HEK293 (cell line): ENCODE measurements at regions not wholly inside any gene's neighbourhood (a gene's known extent, or its start where the extent isn't known, plus 50 kb on each side); places are given as distances from the start of the nearest gene placed in this dataset.

Source experiments
- CTCF ChIA-PET: fragments of 350-600 bp; formaldehyde crosslinking; extraction: SDS; loops from one replicate; lab custom pipeline; 2021; ENCODE audit warnings: antibody characterized with exemption; lab: Yijun Ruan, JAX
- POLR2A ChIA-PET: fragments of 300-600 bp; formaldehyde crosslinking; extraction: SDS; loops from one replicate; lab custom pipeline; 2020; ENCODE audit warnings: antibody characterized with exemption, inconsistent platforms; lab: Yijun Ruan, JAX
- H3K27ac ChIP-seq: fragments of 200-500 bp; sonication (Bioruptor generic); 2 replicates; pipeline ENCODE4 v1.5.1; 2014; ENCODE audit warnings: low read depth, low read length, control low read depth, inconsistent platforms; ENCODE audit errors: extremely low read depth
- H3K36me3 ChIP-seq, 2 experiments: fragments of 200-500 bp in 1 of 2; sonication (Bioruptor generic) in 1 of 2; 1 replicate in 1 of 2; 2 replicates in 1 of 2; pipeline ENCODE4 v1.5.1; 2014 to 2017; ENCODE audit warnings: inconsistent platforms in 2 of 2, low read length in 2 of 2; ENCODE audit not compliant: control insufficient read depth in 2 of 2, insufficient read depth in 1 of 2
- H3K4me1 ChIP-seq: fragments of 200-500 bp; sonication (Bioruptor generic); 2 replicates; pipeline ENCODE4 v1.5.1; 2014; ENCODE audit warnings: mild to moderate bottlenecking, low read length, inconsistent platforms; ENCODE audit not compliant: control insufficient read depth, insufficient read depth
- H3K4me3 ChIP-seq: 2 replicates; pipeline ENCODE4 v1.5.1; 2011; ENCODE audit warnings: low read depth, mild to moderate bottlenecking, control low read depth, low read length, moderate library complexity
- H3K9me3 ChIP-seq: fragments of 200-500 bp; sonication (Bioruptor generic); 2 replicates; pipeline ENCODE4 v1.5.1; 2014; ENCODE audit warnings: low read depth, low read length, inconsistent platforms; ENCODE audit not compliant: control insufficient read depth, insufficient read depth
- IKZF3 ChIP-seq: fragments of 450-650 bp; IDR thresholded peaks from 2 replicates; pipeline ENCODE4 v1.5.0; 2018; ENCODE audit warnings: missing biosample characterization, mild to moderate bottlenecking, missing genetic modification characterization, moderate library complexity
- KLF1 ChIP-seq: fragments of 450-650 bp; formaldehyde crosslinking; IDR thresholded peaks from 2 replicates; pipeline ENCODE4 v1.5.1; 2016; ENCODE audit warnings: missing biosample characterization, missing genetic modification characterization
- OVOL3 ChIP-seq: fragments of 450-650 bp; formaldehyde crosslinking; IDR thresholded peaks from 2 replicates; pipeline ENCODE4 v1.5.1; 2016; ENCODE audit warnings: missing biosample characterization, missing genetic modification characterization
- YY1 ChIP-seq: fragments of 450-650 bp; formaldehyde crosslinking; IDR thresholded peaks from 2 replicates; pipeline ENCODE4 v1.5.1; 2018; ENCODE audit warnings: missing biosample characterization, missing genetic modification characterization
- ZBTB44 ChIP-seq: fragments of 450-650 bp; IDR thresholded peaks from 2 replicates; pipeline ENCODE4 v1.5.1; 2018; ENCODE audit warnings: missing biosample characterization, mild to moderate bottlenecking, missing genetic modification characterization
- ZFHX2 ChIP-seq: fragments of 450-650 bp; formaldehyde crosslinking; conservative IDR thresholded peaks from 2 replicates; pipeline ENCODE4 v1.5.1; 2016; ENCODE audit warnings: missing biosample characterization, missing genetic modification characterization
- ZNF19 ChIP-seq: fragments of 450-650 bp; formaldehyde crosslinking; IDR thresholded peaks from 2 replicates; pipeline ENCODE4; 2016; ENCODE audit warnings: missing biosample characterization, missing genetic modification characterization, low read depth
- ZNF518A ChIP-seq: fragments of 450-650 bp; formaldehyde crosslinking; conservative IDR thresholded peaks from 2 replicates; pipeline ENCODE4 v1.5.1; 2016; ENCODE audit warnings: low read depth, missing biosample characterization, missing genetic modification characterization
- ZNF600 ChIP-seq: fragments of 450-650 bp; formaldehyde crosslinking; IDR thresholded peaks from 2 replicates; pipeline ENCODE4 v1.5.1; 2016; ENCODE audit warnings: missing biosample characterization, missing genetic modification characterization
- ZNF677 ChIP-seq: fragments of 450-650 bp; IDR thresholded peaks from 2 replicates; pipeline ENCODE4 v1.5.0; 2018; ENCODE audit warnings: missing biosample characterization, mild to moderate bottlenecking, missing genetic modification characterization, moderate library complexity
- ZNF704 ChIP-seq: fragments of 450-650 bp; formaldehyde crosslinking; IDR thresholded peaks from 2 replicates; pipeline ENCODE4 v1.5.1; 2016; ENCODE audit warnings: missing biosample characterization, missing genetic modification characterization
- ZNF777 ChIP-seq: fragments of 450-650 bp; formaldehyde crosslinking; IDR thresholded peaks from 2 replicates; pipeline ENCODE4 v1.5.1; 2017; ENCODE audit warnings: missing biosample characterization, missing genetic modification characterization, borderline replicate concordance
- ZNF785 ChIP-seq: fragments of 450-650 bp; formaldehyde crosslinking; IDR thresholded peaks from 2 replicates; pipeline ENCODE4 v1.5.1; 2016; ENCODE audit warnings: missing biosample characterization, missing genetic modification characterization
- ZNF837 ChIP-seq: fragments of 450-650 bp; formaldehyde crosslinking; IDR thresholded peaks from 2 replicates; pipeline ENCODE4 v1.5.1; 2016; ENCODE audit warnings: missing biosample characterization, missing genetic modification characterization
- ZSCAN23 ChIP-seq: fragments of 450-650 bp; formaldehyde crosslinking; IDR thresholded peaks from 2 replicates; pipeline ENCODE4 v1.5.1; 2016; ENCODE audit warnings: missing biosample characterization, missing genetic modification characterization

- no peak overlapping the region for H3K4me3 ChIP-seq
- no peaks in the 10 kb centered on the region for H3K4me1 ChIP-seq
- H3K36me3 ChIP-seq: no peaks in the 10 kb centered on the region
- TF ChIP-seq ZFHX2 (tag by site-specific recombination): no peak
- no peak for TF ChIP-seq ZBTB44 (tag by site-specific recombination)
- no peak for TF ChIP-seq ZSCAN23 (tag by site-specific recombination)
- TF ChIP-seq YY1 (tag by site-specific recombination): no peak
- no peak for TF ChIP-seq IKZF3
- TF ChIP-seq ZNF785 (tag by site-specific recombination): no peak
- TF ChIP-seq ZNF19 (tag by site-specific recombination): no peak
- TF ChIP-seq, all 188 proteins: peak for 0
- ChIA-PET CTCF (no interaction called here), POLR2A (no interaction called here)
- H3K9me3 ChIP-seq: no peaks in the 10 kb centered on the region
- H3K27ac ChIP-seq: no peak overlapping the region
These were observed 340.9 kb downstream of the KCNN2 start for GRCh38 chr5:114702731-114703130.

- H3K4me1 ChIP-seq: no peaks in the 10 kb centered on the region
- TF ChIP-seq ZNF600 (tag by site-specific recombination): no peak
- TF ChIP-seq ZNF677 (tag by site-specific recombination): no peak
- no peak for TF ChIP-seq KLF1 (tag by site-specific recombination)
- no peak for TF ChIP-seq ZNF837 (tag by site-specific recombination)
- no peak for TF ChIP-seq ZNF777 (tag by site-specific recombination)
- no peak for TF ChIP-seq ZNF704 (tag by site-specific recombination)
- CTCF ChIA-PET: interaction anchor here (0.8 kb wide), 1 partner anchor 35 kb away, joined by 4 read pairs; no protein-coding TSS in a partner anchor
- H3K4me3 ChIP-seq: no peak overlapping the region
- no peaks in the 10 kb centered on the region for H3K9me3 ChIP-seq
- no peaks in the 10 kb centered on the region for H3K36me3 ChIP-seq
- no peak overlapping the region for H3K27ac ChIP-seq
- POLR2A ChIA-PET: no interaction called here
These were observed 340.3 kb downstream of the KCNN2 start for GRCh38 chr5:114702136-114702535.

GRCh38 chr5:114700823-114701222, 339.0 kb downstream of the KCNN2 start:
- CTCF ChIA-PET: no interaction called here
- H3K36me3 ChIP-seq: no peaks in the 10 kb centered on the region
- no peak overlapping the region for H3K27ac ChIP-seq
- TF ChIP-seq OVOL3 (tag by site-specific recombination): no peak
- no peak for TF ChIP-seq ZNF518A (tag by site-specific recombination)
- TF ChIP-seq, all 188 proteins: peak for 0
- Histone ChIP-seq H3K4me3 (no peak overlapping the region), H3K9me3 (no peaks in the 10 kb centered on the region), H3K4me1 (no peaks in the 10 kb centered on the region)
- POLR2A ChIA-PET: no interaction called here
